H9 (cell line): ENCODE measurements at regions not wholly inside any gene's neighbourhood (a gene's known extent, or its start where the extent isn't known, plus 50 kb on each side); places are given as distances from the start of the nearest gene placed in this dataset.

Experiments
- DNase-seq: peaks from one replicate; pipeline ENCODE4 v3.0.0-alpha.2; 2017
- H2AFZ ChIP-seq: one replicate; pipeline ENCODE4 v1.6.1; 2013; ENCODE audit warnings: mild to moderate bottlenecking, low read length, control low read depth, moderate library complexity
- H2AK5ac ChIP-seq: 2 replicates; pipeline ENCODE4 v1.6.1; 2013; ENCODE audit warnings: low read length, control low read depth, mixed read lengths; ENCODE audit not compliant: insufficient read length
- H2BK120ac ChIP-seq: one replicate; pipeline ENCODE4 v1.6.1; 2013; ENCODE audit warnings: low read depth, mild to moderate bottlenecking, low read length, control low read depth, inconsistent platforms; ENCODE audit not compliant: poor library complexity, severe bottlenecking
- H2BK12ac ChIP-seq: 2 replicates; pipeline ENCODE4 v1.6.1; 2013; ENCODE audit warnings: low read length, control low read depth, mixed read lengths, low read depth; ENCODE audit not compliant: insufficient read length
- H2BK15ac ChIP-seq: 2 replicates; pipeline ENCODE4 v1.6.1; 2013; ENCODE audit warnings: low read depth, low read length, control low read depth
- H2BK20ac ChIP-seq: one replicate; pipeline ENCODE4 v1.6.1; 2013; ENCODE audit warnings: low read depth, mild to moderate bottlenecking, low read length, control low read depth, inconsistent platforms; ENCODE audit not compliant: poor library complexity, severe bottlenecking
- H2BK5ac ChIP-seq: 2 replicates; pipeline ENCODE4 v1.6.1; 2013; ENCODE audit warnings: low read length, control low read depth, mixed read lengths; ENCODE audit not compliant: insufficient read length
- H3K14ac ChIP-seq: 2 replicates; pipeline ENCODE4 v1.6.1; 2013; ENCODE audit warnings: low read length, control low read depth; ENCODE audit not compliant: insufficient read depth
- H3K18ac ChIP-seq: 2 replicates; pipeline ENCODE4 v1.6.1; 2013; ENCODE audit warnings: low read depth, mild to moderate bottlenecking, mixed read lengths, low read length, control low read depth; ENCODE audit not compliant: insufficient read length
- H3K23ac ChIP-seq: 2 replicates; pipeline ENCODE4 v1.6.1; 2013; ENCODE audit warnings: low read length, control low read depth, mixed read lengths, low read depth; ENCODE audit not compliant: insufficient read length
- H3K23me2 ChIP-seq: 2 replicates; pipeline ENCODE4 v1.6.1; 2013; ENCODE audit warnings: low read depth, mild to moderate bottlenecking, mixed read lengths, low read length, control low read depth; ENCODE audit not compliant: insufficient read length, poor library complexity, severe bottlenecking
- H3K27ac ChIP-seq: 2 replicates; pipeline ENCODE4 v1.5.1; 2013; ENCODE audit warnings: low read length, control low read depth, mixed read lengths, low read depth; ENCODE audit not compliant: insufficient read length
- H3K27me3 ChIP-seq: 2 replicates; pipeline ENCODE4 v1.6.1; 2013; ENCODE audit warnings: low read length, control low read depth, inconsistent platforms; ENCODE audit not compliant: insufficient read depth
- H3K4ac ChIP-seq: 2 replicates; pipeline ENCODE4 v1.6.1; 2013; ENCODE audit warnings: low read depth, mild to moderate bottlenecking, control low read depth, inconsistent platforms, low read length, moderate library complexity
- H3K4me1 ChIP-seq: 2 replicates; pipeline ENCODE4 v1.6.1; 2013; ENCODE audit warnings: low read length, control low read depth, inconsistent platforms; ENCODE audit not compliant: insufficient read depth
- H3K4me2 ChIP-seq: 2 replicates; pipeline ENCODE4 v1.6.1; 2013; ENCODE audit warnings: low read length, control low read depth, mixed read lengths; ENCODE audit not compliant: insufficient read length, insufficient read depth
- H3K56ac ChIP-seq: 2 replicates; pipeline ENCODE4 v1.6.1; 2013; ENCODE audit warnings: low read depth, mild to moderate bottlenecking, mixed read lengths, low read length, control low read depth; ENCODE audit not compliant: insufficient read length
- H3K79me1 ChIP-seq: 2 replicates; pipeline ENCODE4 v1.6.1; 2013; ENCODE audit warnings: low read depth, mild to moderate bottlenecking, moderate library complexity, low read length, control low read depth, inconsistent platforms; ENCODE audit not compliant: insufficient read depth, poor library complexity, severe bottlenecking
- H3K79me2 ChIP-seq: 2 replicates; pipeline ENCODE4 v1.6.1; 2013; ENCODE audit warnings: low read length, control low read depth, inconsistent platforms; ENCODE audit not compliant: insufficient read depth
- H3K9ac ChIP-seq: 2 replicates; pipeline ENCODE4 v1.6.1; 2013; ENCODE audit warnings: low read length, control low read depth, mixed read lengths; ENCODE audit not compliant: insufficient read length; ENCODE audit errors: extremely low read depth
- H3K9me3 ChIP-seq: one replicate; pipeline ENCODE4 v1.6.1; 2013; ENCODE audit warnings: low read depth, low read length, inconsistent platforms; ENCODE audit not compliant: control insufficient read depth
- H3T11ph ChIP-seq: one replicate; pipeline ENCODE4 v1.6.1; 2013; ENCODE audit warnings: mild to moderate bottlenecking, low read length, control low read depth, inconsistent platforms
- H4K20me1 ChIP-seq: one replicate; pipeline ENCODE4 v1.6.1; 2013; ENCODE audit not compliant: control insufficient read depth, insufficient read length, insufficient read depth
- H4K5ac ChIP-seq: 2 replicates; pipeline ENCODE4 v1.6.1; 2013; ENCODE audit warnings: low read depth, mild to moderate bottlenecking, mixed read lengths, low read length, control low read depth; ENCODE audit not compliant: insufficient read length
- H4K8ac ChIP-seq: replicated peaks from 2 replicates; pipeline ENCODE4 v1.6.1; 2013; ENCODE audit warnings: low read length, control low read depth, mixed read lengths, low read depth; ENCODE audit not compliant: insufficient read length
- H4K91ac ChIP-seq: 2 replicates; pipeline ENCODE4 v1.6.1; 2013; ENCODE audit warnings: low read depth, mild to moderate bottlenecking, moderate library complexity, mixed read lengths, low read length, control low read depth; ENCODE audit not compliant: insufficient read length
- H3K27ac Mint-ChIP-seq, 3 experiments: 2 replicates in 2 of 3; 3 replicates in 1 of 3; pipeline ENCODE4 v1.8.0; 2020 to 2021; ENCODE audit warnings: mixed read lengths in 3 of 3, mild to moderate bottlenecking in 1 of 3, moderate library complexity in 1 of 3
- H3K27me3 Mint-ChIP-seq: 2 replicates; pipeline ENCODE4 v1.8.0; 2021; ENCODE audit warnings: low read depth, mild to moderate bottlenecking, moderate library complexity, mixed read lengths
- H3K36me3 Mint-ChIP-seq, 3 experiments: 2 replicates in 2 of 3; 3 replicates in 1 of 3; pipeline ENCODE4 v1.8.0; 2020 to 2021; ENCODE audit warnings: low read depth in 3 of 3, mixed read lengths in 3 of 3; ENCODE audit not compliant: insufficient read depth in 1 of 3
- H3K4me1 Mint-ChIP-seq, 2 experiments: 2 replicates each; pipeline ENCODE4 v1.8.0; 2020; ENCODE audit warnings: mixed read lengths in 2 of 2
- H3K4me3 Mint-ChIP-seq, 2 experiments: 2 replicates in 1 of 2; 3 replicates in 1 of 2; pipeline ENCODE4 v1.8.0; 2020 to 2021; ENCODE audit warnings: mild to moderate bottlenecking in 2 of 2, mixed read lengths in 2 of 2, moderate library complexity in 1 of 2
- H3K9me3 Mint-ChIP-seq, 2 experiments: 2 replicates in 1 of 2; 3 replicates in 1 of 2; pipeline ENCODE4 v1.8.0; 2020; ENCODE audit warnings: mild to moderate bottlenecking in 2 of 2, mixed read lengths in 2 of 2, moderate library complexity in 1 of 2
- WGBS: extraction: QIAGEN DNeasy Blood & Tissue Kit; methylation state at CpG from one replicate; pipeline ENCODE4 v1.1.7; 2013; ENCODE audit warnings: missing lambda C conversion rate, low lambda C conversion rate, mixed read lengths; ENCODE audit not compliant: insufficient read length; ENCODE audit errors: extremely low coverage; 5-methylcytosine and 5-hydroxymethylcytosine counted together
- TF ChIP-seq, protein P1 (sequence below): fragments of 200-600 bp; sonication (generic); conservative IDR thresholded peaks from 3 replicates; pipeline ENCODE4 v1.8.0; 2021; ENCODE audit warnings: antibody characterized with exemption, mild to moderate bottlenecking

DNA sequence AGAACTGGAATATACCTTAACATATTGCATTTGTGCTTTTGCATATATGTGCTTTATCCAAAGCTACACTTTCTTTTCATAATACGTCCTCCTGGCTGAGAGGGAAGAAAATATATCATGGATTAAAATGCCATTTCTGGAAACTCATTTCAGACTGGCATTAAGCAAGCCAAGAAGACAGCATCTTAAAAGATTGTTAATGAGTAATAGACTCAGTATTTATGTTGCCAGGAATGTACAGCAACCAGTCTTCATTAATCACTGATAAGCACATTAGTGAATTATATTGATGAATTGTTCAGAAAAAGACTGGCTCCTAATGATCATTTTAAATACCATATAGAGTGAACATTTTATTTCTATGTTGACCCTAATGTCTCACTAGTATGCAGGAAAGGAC lies 134.9 kb upstream of the IFNG-AS1 start:
- no peak overlapping the region for H2AK5ac ChIP-seq
- no peak overlapping the region for H4K5ac ChIP-seq
- H2AFZ ChIP-seq = no peak overlapping the region
- H2BK20ac ChIP-seq = no peak overlapping the region
- H3K27ac ChIP-seq = no peak overlapping the region
- no peak overlapping the region for H2BK12ac ChIP-seq
- H4K91ac ChIP-seq = no peak overlapping the region
- no peak overlapping the region for H3K23ac ChIP-seq
- no CpG with 5 or more reads among the region's 1 CpG for WGBS
- H3K4me3 Mint-ChIP-seq = no peak overlapping the region
- H3K4me2 ChIP-seq = no peak overlapping the region
- H3K27me3 Mint-ChIP-seq = 0 out of 2 replicates have a peak, but pooled peaks cover 2% of the 10 kb centered on the region
- no peaks in the 10 kb centered on the region for H3K79me2 ChIP-seq
- peaks cover 13 to 22% of the 10 kb centered on the region in 2 experiments for H3K9me3 Mint-ChIP-seq
- no peaks in the 10 kb centered on the region for H3K27me3 ChIP-seq
- H3K56ac ChIP-seq = no peak overlapping the region
- H2BK120ac ChIP-seq = no peak overlapping the region
- H3K9me3 ChIP-seq = peaks cover 4% of the 10 kb centered on the region
- H3T11ph ChIP-seq = no peak overlapping the region
- H3K14ac ChIP-seq = no peak overlapping the region
- H3K23me2 ChIP-seq = no peaks in the 10 kb centered on the region
- no peak overlapping the region for H3K4ac ChIP-seq
- H3K27ac Mint-ChIP-seq = no peak overlapping the region
- DNase-seq = no peak
- no peaks in the 10 kb centered on the region for H3K4me1 Mint-ChIP-seq
- TF ChIP-seq, protein P1, sequence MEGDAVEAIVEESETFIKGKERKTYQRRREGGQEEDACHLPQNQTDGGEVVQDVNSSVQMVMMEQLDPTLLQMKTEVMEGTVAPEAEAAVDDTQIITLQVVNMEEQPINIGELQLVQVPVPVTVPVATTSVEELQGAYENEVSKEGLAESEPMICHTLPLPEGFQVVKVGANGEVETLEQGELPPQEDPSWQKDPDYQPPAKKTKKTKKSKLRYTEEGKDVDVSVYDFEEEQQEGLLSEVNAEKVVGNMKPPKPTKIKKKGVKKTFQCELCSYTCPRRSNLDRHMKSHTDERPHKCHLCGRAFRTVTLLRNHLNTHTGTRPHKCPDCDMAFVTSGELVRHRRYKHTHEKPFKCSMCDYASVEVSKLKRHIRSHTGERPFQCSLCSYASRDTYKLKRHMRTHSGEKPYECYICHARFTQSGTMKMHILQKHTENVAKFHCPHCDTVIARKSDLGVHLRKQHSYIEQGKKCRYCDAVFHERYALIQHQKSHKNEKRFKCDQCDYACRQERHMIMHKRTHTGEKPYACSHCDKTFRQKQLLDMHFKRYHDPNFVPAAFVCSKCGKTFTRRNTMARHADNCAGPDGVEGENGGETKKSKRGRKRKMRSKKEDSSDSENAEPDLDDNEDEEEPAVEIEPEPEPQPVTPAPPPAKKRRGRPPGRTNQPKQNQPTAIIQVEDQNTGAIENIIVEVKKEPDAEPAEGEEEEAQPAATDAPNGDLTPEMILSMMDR = no peak
- H4K8ac ChIP-seq = no peak overlapping the region
- no peaks in the 10 kb centered on the region for H4K20me1 ChIP-seq
- H2BK15ac ChIP-seq = no peak overlapping the region
- no peak overlapping the region for H2BK5ac ChIP-seq
- H3K79me1 ChIP-seq = no peaks in the 10 kb centered on the region
- H3K4me1 ChIP-seq = no peaks in the 10 kb centered on the region
- H3K18ac ChIP-seq = no peak overlapping the region
- no peak overlapping the region for H3K9ac ChIP-seq
- peaks cover 4 to 16% (median 7%) of the 10 kb centered on the region in 3 experiments for H3K36me3 Mint-ChIP-seq
